ENCODE measurements at regions not wholly inside any gene's neighbourhood (a gene's known extent, or its start where the extent isn't known, plus 50 kb on each side); places are given as distances from the start of the nearest gene placed in this dataset.
"Not testable (repeated sequence)": the region's sequence is repeated elsewhere in the genome, so short reads cannot be mapped to it uniquely, and the experiment has no call there.

GRCh38 chr6:28848756-28849155 lies 75.0 kb downstream of the TRIM27 start:
- not testable (repeated sequence) for DNase-seq
